ENCODE measurements at regions not wholly inside any gene's neighbourhood (a gene's known extent, or its start where the extent isn't known, plus 50 kb on each side); places are given as distances from the start of the nearest gene placed in this dataset.

DNA sequence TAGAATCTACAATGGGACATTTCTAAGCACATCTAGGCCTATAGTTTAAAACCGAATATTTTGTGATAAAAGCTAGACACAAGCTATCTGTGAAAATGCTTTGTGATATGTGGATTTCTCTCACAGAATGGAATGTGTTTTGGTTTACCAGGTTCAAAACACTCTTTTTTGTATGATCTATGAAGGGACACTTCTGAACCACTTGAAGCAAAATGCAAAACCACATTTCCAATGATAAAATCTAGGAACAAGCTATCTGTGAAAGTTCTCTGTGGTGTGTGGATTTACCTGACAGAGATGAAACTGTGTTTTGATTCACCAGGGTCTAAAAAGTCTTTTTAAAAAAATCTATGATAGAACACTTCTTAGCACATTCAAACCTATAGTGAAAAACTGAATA, 2192.4 kb downstream of the TP53TG3F start:
- no peak for TF ChIP-seq EZH2 (IDR thresholded peaks at IDR 0.05; ENCODE audit: insufficient read depth, poor library complexity, severe bottlenecking)
- no peak for TF ChIP-seq EZH2phosphoT487 (IDR thresholded peaks at IDR 0.05; ENCODE audit: insufficient read depth, low read depth)

All from GM23248 (cell line).